Panc1 (cell line): ENCODE measurements at regions not wholly inside any gene's neighbourhood (a gene's known extent, or its start where the extent isn't known, plus 50 kb on each side); places are given as distances from the start of the nearest gene placed in this dataset.

Source experiments
- POLR2AphosphoS5 ChIP-seq: IDR thresholded peaks from 2 replicates; pipeline ENCODE4 v1.6.1; 2012; ENCODE audit warnings: mild to moderate bottlenecking, low read depth, low read length, moderate library complexity
- SIN3A ChIP-seq: IDR thresholded peaks from 2 replicates; pipeline ENCODE4 v1.6.1; 2012; ENCODE audit warnings: low read depth, mild to moderate bottlenecking, low read length, moderate library complexity, borderline replicate concordance; ENCODE audit not compliant: insufficient read depth
- TF ChIP-seq, protein P1 (sequence below): fragments of 450-650 bp; IDR thresholded peaks from 2 replicates; pipeline ENCODE4 v1.5.1; 2017; ENCODE audit warnings: mild to moderate bottlenecking

DNA sequence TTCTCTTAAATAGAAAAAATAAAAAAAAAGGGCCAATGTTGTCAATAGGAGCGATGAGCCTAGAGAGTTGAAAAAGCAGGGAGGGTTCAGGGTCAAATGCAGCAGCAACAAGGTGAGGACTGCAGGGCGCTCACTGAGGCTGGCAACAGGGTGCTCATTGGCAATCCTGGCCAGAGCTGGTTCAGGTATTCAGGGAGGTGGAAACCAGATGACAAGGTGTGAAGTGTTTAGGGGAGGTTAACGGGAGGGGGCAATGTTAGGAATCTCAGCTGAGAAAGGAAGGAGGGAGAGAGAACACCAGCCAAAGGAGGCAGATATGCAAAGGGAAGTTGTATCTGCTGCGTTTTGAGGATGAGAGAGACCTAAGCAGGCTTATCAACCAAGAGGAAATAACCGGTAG, 129.8 kb upstream of the DAB1 start:
- TF ChIP-seq, protein P1, sequence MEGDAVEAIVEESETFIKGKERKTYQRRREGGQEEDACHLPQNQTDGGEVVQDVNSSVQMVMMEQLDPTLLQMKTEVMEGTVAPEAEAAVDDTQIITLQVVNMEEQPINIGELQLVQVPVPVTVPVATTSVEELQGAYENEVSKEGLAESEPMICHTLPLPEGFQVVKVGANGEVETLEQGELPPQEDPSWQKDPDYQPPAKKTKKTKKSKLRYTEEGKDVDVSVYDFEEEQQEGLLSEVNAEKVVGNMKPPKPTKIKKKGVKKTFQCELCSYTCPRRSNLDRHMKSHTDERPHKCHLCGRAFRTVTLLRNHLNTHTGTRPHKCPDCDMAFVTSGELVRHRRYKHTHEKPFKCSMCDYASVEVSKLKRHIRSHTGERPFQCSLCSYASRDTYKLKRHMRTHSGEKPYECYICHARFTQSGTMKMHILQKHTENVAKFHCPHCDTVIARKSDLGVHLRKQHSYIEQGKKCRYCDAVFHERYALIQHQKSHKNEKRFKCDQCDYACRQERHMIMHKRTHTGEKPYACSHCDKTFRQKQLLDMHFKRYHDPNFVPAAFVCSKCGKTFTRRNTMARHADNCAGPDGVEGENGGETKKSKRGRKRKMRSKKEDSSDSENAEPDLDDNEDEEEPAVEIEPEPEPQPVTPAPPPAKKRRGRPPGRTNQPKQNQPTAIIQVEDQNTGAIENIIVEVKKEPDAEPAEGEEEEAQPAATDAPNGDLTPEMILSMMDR = no peak
- no peak for TF ChIP-seq POLR2AphosphoS5
- TF ChIP-seq SIN3A = no peak
